HG03060 (cell line): ENCODE measurements at regions not wholly inside any gene's neighbourhood (a gene's known extent, or its start where the extent isn't known, plus 50 kb on each side); places are given as distances from the start of the nearest gene placed in this dataset.
A peak's percentile ranks its signal among the peaks of the same experiment; 100 is the strongest.

Source experiments
- ATAC-seq: cut with Tn5 transposase; IDR thresholded peaks from one replicate; pipeline ENCODE4 v1.9.1; 2021; ENCODE audit warnings: low read depth, moderate number of reproducible peaks; ENCODE audit not compliant: unreplicated experiment

GRCh38 chr7:85614684-85615083 is 427.8 kb upstream of the SEMA3D start:
- no peak for ATAC-seq

GRCh38 chr7:85612514-85612913 is 425.7 kb upstream of the SEMA3D start:
- ATAC-seq = no peak

GRCh38 chr7:85608804-85609203 is 421.9 kb upstream of the SEMA3D start:
- ATAC-seq = no peak

- no peak for ATAC-seq
These were observed 415.3 kb upstream of the SEMA3D start for GRCh38 chr7:85602196-85602595.

- no peak for ATAC-seq
These were observed 413.5 kb upstream of the SEMA3D start for GRCh38 chr7:85600395-85600794.

- ATAC-seq = no peak
These were observed 410.0 kb upstream of the SEMA3D start for GRCh38 chr7:85596827-85597226.

GRCh38 chr7:85595750-85596178 is 408.9 kb upstream of the SEMA3D start:
- no peak for ATAC-seq

- no peak for ATAC-seq
These were observed 406.5 kb upstream of the SEMA3D start for GRCh38 chr7:85593355-85593754.

- no peak for ATAC-seq
These were observed 400.9 kb upstream of the SEMA3D start for GRCh38 chr7:85587785-85588184.

GRCh38 chr7:85586091-85586490 is 399.2 kb upstream of the SEMA3D start:
- no peak for ATAC-seq

- no peak for ATAC-seq
These were observed 396.5 kb upstream of the SEMA3D start for GRCh38 chr7:85583131-85583953.

GRCh38 chr7:85573844-85574243 is 387.0 kb upstream of the SEMA3D start:
- ATAC-seq = no peak

- ATAC-seq = no peak
These were observed 386.5 kb upstream of the SEMA3D start for GRCh38 chr7:85573346-85573745.

GRCh38 chr7:85570898-85571297 is 384.0 kb upstream of the SEMA3D start:
- ATAC-seq = no peak

- ATAC-seq = no peak
These were observed 381.1 kb upstream of the SEMA3D start for GRCh38 chr7:85567983-85568382.

GRCh38 chr7:85566095-85566794 is 379.4 kb upstream of the SEMA3D start:
- ATAC-seq = no peak

- no peak for ATAC-seq
These were observed 378.4 kb upstream of the SEMA3D start for GRCh38 chr7:85565276-85565675.

GRCh38 chr7:85564861-85565260 is 378.0 kb upstream of the SEMA3D start:
- ATAC-seq = no peak

- ATAC-seq = no peak
These were observed 374.9 kb upstream of the SEMA3D start for GRCh38 chr7:85561706-85562105.

GRCh38 chr7:85554236-85555178 is 367.7 kb upstream of the SEMA3D start:
- peak; percentile 73 for ATAC-seq
